Liver (tissue), 8 donors: ENCODE measurements at regions not wholly inside any gene's neighbourhood (a gene's known extent, or its start where the extent isn't known, plus 50 kb on each side); places are given as distances from the start of the nearest gene placed in this dataset.

ENCODE experiments used
- DNase-seq: peaks from one replicate; pipeline ENCODE4 v3.0.0-alpha.2; 2017; ENCODE audit warnings: low spot score
- H3K27ac ChIP-seq, 2 donors: one replicate each; pipeline ENCODE4 v1.7.0; 2013; ENCODE audit warnings: inconsistent platforms in 2 of 2, low read length in 2 of 2, control low read depth in 1 of 2, low read depth in 1 of 2, mild to moderate bottlenecking in 1 of 2
- H3K27me3 ChIP-seq, 4 donors: one replicate each; pipeline versions ENCODE4 v1.6.1 to v1.7.0; 2013; ENCODE audit warnings: low read length in 3 of 4, inconsistent platforms in 1 of 4, mild to moderate bottlenecking in 1 of 4, moderate library complexity in 1 of 4; ENCODE audit not compliant: control insufficient read depth in 4 of 4, insufficient read depth in 4 of 4
- H3K36me3 ChIP-seq, 4 donors: one replicate each; pipeline versions ENCODE4 v1.6.1 to v1.7.0; 2013; ENCODE audit warnings: low read length in 3 of 4, mild to moderate bottlenecking in 3 of 4, low read depth in 1 of 4, moderate library complexity in 1 of 4; ENCODE audit not compliant: control insufficient read depth in 4 of 4, insufficient read depth in 3 of 4
- H3K4me1 ChIP-seq, 4 donors: one replicate each; pipeline versions ENCODE4 v1.6.1 to v1.7.0; 2013; ENCODE audit warnings: low read length in 3 of 4, mild to moderate bottlenecking in 3 of 4, moderate library complexity in 1 of 4; ENCODE audit not compliant: control insufficient read depth in 4 of 4, insufficient read depth in 4 of 4
- H3K4me3 ChIP-seq, 3 donors: one replicate each; pipeline versions ENCODE4 v1.6.1 to v1.7.0; 2013; ENCODE audit warnings: low read length in 3 of 3, control low read depth in 1 of 3, low read depth in 1 of 3, mild to moderate bottlenecking in 1 of 3
- H3K9ac ChIP-seq, 2 donors: one replicate each; pipeline ENCODE4 v1.7.0; 2013; ENCODE audit warnings: low read length in 2 of 2, mild to moderate bottlenecking in 2 of 2, moderate library complexity in 2 of 2, control low read depth in 1 of 2, low read depth in 1 of 2
- H3K9me3 ChIP-seq, 4 donors: one replicate each; pipeline versions ENCODE4 v1.6.1 to v1.7.0; 2013; ENCODE audit warnings: low read length in 3 of 4; ENCODE audit not compliant: control insufficient read depth in 4 of 4
- ATF3 ChIP-seq: IDR thresholded peaks from 2 replicates; pipeline ENCODE4 v1.6.1; 2016; ENCODE audit warnings: antibody characterized with exemption
- CTCF ChIP-seq: fragments of 150-350 bp; IDR thresholded peaks from 2 replicates; pipeline ENCODE4 v1.5.1; 2017; ENCODE audit warnings: improper control_type of control experiment, low read depth, low read length; ENCODE audit not compliant: missing input control
- EGR1 ChIP-seq, 2 donors: IDR thresholded peaks; 2 replicates each; pipeline ENCODE4 v1.6.1; 2016 to 2018; ENCODE audit warnings: antibody characterized with exemption in 2 of 2, low read depth in 2 of 2
- FOXA1 ChIP-seq: IDR thresholded peaks from 2 replicates; pipeline ENCODE4 v1.6.1; 2016; ENCODE audit warnings: antibody characterized with exemption
- FOXA2 ChIP-seq: IDR thresholded peaks from 2 replicates; pipeline ENCODE4 v1.6.1; 2016; ENCODE audit warnings: antibody characterized with exemption
- GABPA ChIP-seq, 2 donors: IDR thresholded peaks in 1 of 2; conservative IDR thresholded peaks in 1 of 2; 2 replicates each; pipeline ENCODE4 v1.6.1; 2016; ENCODE audit warnings: antibody characterized with exemption in 2 of 2, mild to moderate bottlenecking in 1 of 2, moderate library complexity in 1 of 2
- HNF4G ChIP-seq: IDR thresholded peaks from 2 replicates; pipeline ENCODE4 v1.6.1; 2016; ENCODE audit warnings: antibody characterized with exemption
- JUND ChIP-seq, 2 donors: IDR thresholded peaks; 2 replicates each; pipeline ENCODE4 v1.6.1; 2016; ENCODE audit warnings: antibody characterized with exemption in 2 of 2
- NR2F2 ChIP-seq: IDR thresholded peaks from 2 replicates; pipeline ENCODE4 v1.6.1; 2016; ENCODE audit warnings: antibody characterized with exemption
- REST ChIP-seq: IDR thresholded peaks from 2 replicates; pipeline ENCODE4 v1.6.1; 2016; ENCODE audit warnings: antibody characterized with exemption, mild to moderate bottlenecking
- RXRA ChIP-seq, 2 donors: IDR thresholded peaks; 2 replicates each; pipeline ENCODE4 v1.6.1; 2017 to 2018; ENCODE audit warnings: antibody characterized with exemption in 2 of 2, mild to moderate bottlenecking in 1 of 2
- SP1 ChIP-seq: IDR thresholded peaks from 2 replicates; pipeline ENCODE4 v1.6.1; 2018; ENCODE audit warnings: antibody characterized with exemption, mild to moderate bottlenecking
- TAF1 ChIP-seq: conservative IDR thresholded peaks from 2 replicates; pipeline ENCODE4 v1.6.1; 2016; ENCODE audit warnings: antibody characterized with exemption, mild to moderate bottlenecking
- YY1 ChIP-seq: IDR thresholded peaks from 2 replicates; pipeline ENCODE4 v1.6.1; 2016; ENCODE audit warnings: antibody characterized with exemption, mild to moderate bottlenecking
- ZBTB33 ChIP-seq: IDR thresholded peaks from 2 replicates; pipeline ENCODE4 v1.6.1; 2016; ENCODE audit warnings: antibody characterized with exemption
- WGBS: extraction: QIAGEN DNeasy Blood & Tissue Kit; methylation state at CpG from one replicate; pipeline ENCODE4 v1.1.7; 2013; 5-methylcytosine and 5-hydroxymethylcytosine counted together
- TF ChIP-seq, protein P1 (sequence below): IDR thresholded peaks from 2 replicates; pipeline ENCODE4 v1.6.1; 2016; ENCODE audit warnings: antibody characterized with exemption
- donor health status: healthy.
- donor health status: healthy.
- donor health status: healthy.
- donor health status: healthy.
- donor health status: healthy.

GRCh38 chr1:232292239-232292638 lies 337.7 kb downstream of the SIPA1L2 start:
- TF ChIP-seq SP1 (no peak), REST (no peak), TAF1 (no peak), NR2F2 (no peak), JUND (IDR thresholded peaks at IDR 0.05) (no peak), FOXA2 (no peak), FOXA1 (no peak), GABPA (IDR thresholded peaks at IDR 0.05 in 1 of 2, conservative IDR thresholded peaks at IDR 0.05 in 1 of 2) (no peak), HNF4G (no peak), YY1 (no peak), ATF3 (no peak), RXRA (IDR thresholded peaks at IDR 0.05) (no peak), EGR1 (IDR thresholded peaks at IDR 0.05; ENCODE audit: low read depth in 2 of 2) (no peak)
- TF ChIP-seq, protein P1, sequence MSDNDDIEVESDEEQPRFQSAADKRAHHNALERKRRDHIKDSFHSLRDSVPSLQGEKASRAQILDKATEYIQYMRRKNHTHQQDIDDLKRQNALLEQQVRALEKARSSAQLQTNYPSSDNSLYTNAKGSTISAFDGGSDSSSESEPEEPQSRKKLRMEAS = no peak
- 56% methylated on average over 2 of the region's 2 CpGs for WGBS
- no peak for DNase-seq
- Histone ChIP-seq H3K9me3 (no peaks in the 10 kb centered on the region), H3K4me3 (no peak overlapping the region), H3K9ac (no peak overlapping the region), H3K36me3 (no peaks in the 10 kb centered on the region), H3K4me1 (no peaks in the 10 kb centered on the region), H3K27ac (no peak overlapping the region), H3K27me3 (no peaks in the 10 kb centered on the region)

GRCh38 chr1:232291681-232292080 lies 338.3 kb downstream of the SIPA1L2 start:
- no peak overlapping the region for H3K9ac ChIP-seq
- H3K4me3 ChIP-seq = no peak overlapping the region
- DNase-seq = no peak
- no peaks in the 10 kb centered on the region for H3K36me3 ChIP-seq
- WGBS = 49% methylated on average over 1 of the region's 1 CpG
- no peaks in the 10 kb centered on the region for H3K4me1 ChIP-seq
- H3K9me3 ChIP-seq = no peaks in the 10 kb centered on the region
- H3K27ac ChIP-seq = no peak overlapping the region
- TF ChIP-seq ZBTB33 (no peak), SP1 (no peak), JUND (IDR thresholded peaks at IDR 0.05) (no peak), REST (no peak), YY1 (no peak), TAF1 (no peak), ATF3 (no peak), CTCF (no peak), EGR1 (IDR thresholded peaks at IDR 0.05; ENCODE audit: low read depth in 2 of 2) (no peak)
- H3K27me3 ChIP-seq = no peaks in the 10 kb centered on the region
